ENCODE measurements at regions not wholly inside any gene's neighbourhood (a gene's known extent, or its start where the extent isn't known, plus 50 kb on each side); places are given as distances from the start of the nearest gene placed in this dataset.

DNA sequence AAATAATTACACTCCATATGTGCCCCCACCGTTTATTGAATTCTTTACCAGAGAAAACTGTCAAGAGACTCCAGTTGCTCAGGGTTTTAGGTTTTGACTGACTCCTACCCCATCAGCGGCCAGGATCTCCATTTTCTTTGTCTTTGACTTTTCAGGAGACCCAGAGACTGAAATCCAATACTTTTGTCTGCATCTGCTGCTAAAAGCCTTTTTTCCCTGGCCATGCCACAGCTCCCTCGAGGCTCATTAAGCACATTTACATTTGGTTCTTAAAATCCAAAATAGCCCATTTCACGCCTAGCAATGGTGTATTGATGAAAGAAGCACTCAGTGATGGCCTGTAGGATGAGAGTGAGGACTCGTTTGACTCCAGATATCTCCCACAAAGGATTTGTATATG is 332.6 kb upstream of the ACVR2A start (continued):
- TF ChIP-seq, protein P1, sequence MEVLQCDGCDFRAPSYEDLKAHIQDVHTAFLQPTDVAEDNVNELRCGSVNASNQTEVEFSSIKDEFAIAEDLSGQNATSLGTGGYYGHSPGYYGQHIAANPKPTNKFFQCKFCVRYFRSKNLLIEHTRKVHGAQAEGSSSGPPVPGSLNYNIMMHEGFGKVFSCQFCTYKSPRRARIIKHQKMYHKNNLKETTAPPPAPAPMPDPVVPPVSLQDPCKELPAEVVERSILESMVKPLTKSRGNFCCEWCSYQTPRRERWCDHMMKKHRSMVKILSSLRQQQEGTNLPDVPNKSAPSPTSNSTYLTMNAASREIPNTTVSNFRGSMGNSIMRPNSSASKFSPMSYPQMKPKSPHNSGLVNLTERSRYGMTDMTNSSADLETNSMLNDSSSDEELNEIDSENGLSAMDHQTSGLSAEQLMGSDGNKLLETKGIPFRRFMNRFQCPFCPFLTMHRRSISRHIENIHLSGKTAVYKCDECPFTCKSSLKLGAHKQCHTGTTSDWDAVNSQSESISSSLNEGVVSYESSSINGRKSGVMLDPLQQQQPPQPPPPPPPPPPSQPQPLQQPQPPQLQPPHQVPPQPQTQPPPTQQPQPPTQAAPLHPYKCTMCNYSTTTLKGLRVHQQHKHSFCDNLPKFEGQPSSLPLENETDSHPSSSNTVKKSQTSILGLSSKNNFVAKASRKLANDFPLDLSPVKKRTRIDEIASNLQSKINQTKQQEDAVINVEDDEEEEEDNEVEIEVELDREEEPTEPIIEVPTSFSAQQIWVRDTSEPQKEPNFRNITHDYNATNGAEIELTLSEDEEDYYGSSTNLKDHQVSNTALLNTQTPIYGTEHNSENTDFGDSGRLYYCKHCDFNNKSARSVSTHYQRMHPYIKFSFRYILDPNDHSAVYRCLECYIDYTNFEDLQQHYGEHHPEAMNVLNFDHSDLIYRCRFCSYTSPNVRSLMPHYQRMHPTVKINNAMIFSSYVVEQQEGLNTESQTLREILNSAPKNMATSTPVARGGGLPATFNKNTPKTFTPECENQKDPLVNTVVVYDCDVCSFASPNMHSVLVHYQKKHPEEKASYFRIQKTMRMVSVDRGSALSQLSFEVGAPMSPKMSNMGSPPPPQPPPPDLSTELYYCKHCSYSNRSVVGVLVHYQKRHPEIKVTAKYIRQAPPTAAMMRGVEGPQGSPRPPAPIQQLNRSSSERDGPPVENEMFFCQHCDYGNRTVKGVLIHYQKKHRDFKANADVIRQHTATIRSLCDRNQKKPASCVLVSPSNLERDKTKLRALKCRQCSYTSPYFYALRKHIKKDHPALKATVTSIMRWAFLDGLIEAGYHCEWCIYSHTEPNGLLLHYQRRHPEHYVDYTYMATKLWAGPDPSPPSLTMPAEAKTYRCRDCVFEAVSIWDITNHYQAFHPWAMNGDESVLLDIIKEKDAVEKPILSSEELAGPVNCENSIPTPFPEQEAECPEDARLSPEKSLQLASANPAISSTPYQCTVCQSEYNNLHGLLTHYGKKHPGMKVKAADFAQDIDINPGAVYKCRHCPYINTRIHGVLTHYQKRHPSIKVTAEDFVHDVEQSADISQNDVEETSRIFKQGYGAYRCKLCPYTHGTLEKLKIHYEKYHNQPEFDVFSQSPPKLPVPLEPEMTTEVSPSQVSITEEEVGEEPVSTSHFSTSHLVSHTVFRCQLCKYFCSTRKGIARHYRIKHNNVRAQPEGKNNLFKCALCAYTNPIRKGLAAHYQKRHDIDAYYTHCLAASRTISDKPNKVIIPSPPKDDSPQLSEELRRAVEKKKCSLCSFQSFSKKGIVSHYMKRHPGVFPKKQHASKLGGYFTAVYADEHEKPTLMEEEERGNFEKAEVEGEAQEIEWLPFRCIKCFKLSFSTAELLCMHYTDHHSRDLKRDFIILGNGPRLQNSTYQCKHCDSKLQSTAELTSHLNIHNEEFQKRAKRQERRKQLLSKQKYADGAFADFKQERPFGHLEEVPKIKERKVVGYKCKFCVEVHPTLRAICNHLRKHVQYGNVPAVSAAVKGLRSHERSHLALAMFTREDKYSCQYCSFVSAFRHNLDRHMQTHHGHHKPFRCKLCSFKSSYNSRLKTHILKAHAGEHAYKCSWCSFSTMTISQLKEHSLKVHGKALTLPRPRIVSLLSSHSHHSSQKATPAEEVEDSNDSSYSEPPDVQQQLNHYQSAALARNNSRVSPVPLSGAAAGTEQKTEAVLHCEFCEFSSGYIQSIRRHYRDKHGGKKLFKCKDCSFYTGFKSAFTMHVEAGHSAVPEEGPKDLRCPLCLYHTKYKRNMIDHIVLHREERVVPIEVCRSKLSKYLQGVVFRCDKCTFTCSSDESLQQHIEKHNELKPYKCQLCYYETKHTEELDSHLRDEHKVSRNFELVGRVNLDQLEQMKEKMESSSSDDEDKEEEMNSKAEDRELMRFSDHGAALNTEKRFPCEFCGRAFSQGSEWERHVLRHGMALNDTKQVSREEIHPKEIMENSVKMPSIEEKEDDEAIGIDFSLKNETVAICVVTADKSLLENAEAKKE (CRISPR knock-in tag; IDR thresholded peaks at IDR 0.05), result no peak
- TF ChIP-seq, protein P2, sequence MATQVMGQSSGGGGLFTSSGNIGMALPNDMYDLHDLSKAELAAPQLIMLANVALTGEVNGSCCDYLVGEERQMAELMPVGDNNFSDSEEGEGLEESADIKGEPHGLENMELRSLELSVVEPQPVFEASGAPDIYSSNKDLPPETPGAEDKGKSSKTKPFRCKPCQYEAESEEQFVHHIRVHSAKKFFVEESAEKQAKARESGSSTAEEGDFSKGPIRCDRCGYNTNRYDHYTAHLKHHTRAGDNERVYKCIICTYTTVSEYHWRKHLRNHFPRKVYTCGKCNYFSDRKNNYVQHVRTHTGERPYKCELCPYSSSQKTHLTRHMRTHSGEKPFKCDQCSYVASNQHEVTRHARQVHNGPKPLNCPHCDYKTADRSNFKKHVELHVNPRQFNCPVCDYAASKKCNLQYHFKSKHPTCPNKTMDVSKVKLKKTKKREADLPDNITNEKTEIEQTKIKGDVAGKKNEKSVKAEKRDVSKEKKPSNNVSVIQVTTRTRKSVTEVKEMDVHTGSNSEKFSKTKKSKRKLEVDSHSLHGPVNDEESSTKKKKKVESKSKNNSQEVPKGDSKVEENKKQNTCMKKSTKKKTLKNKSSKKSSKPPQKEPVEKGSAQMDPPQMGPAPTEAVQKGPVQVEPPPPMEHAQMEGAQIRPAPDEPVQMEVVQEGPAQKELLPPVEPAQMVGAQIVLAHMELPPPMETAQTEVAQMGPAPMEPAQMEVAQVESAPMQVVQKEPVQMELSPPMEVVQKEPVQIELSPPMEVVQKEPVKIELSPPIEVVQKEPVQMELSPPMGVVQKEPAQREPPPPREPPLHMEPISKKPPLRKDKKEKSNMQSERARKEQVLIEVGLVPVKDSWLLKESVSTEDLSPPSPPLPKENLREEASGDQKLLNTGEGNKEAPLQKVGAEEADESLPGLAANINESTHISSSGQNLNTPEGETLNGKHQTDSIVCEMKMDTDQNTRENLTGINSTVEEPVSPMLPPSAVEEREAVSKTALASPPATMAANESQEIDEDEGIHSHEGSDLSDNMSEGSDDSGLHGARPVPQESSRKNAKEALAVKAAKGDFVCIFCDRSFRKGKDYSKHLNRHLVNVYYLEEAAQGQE (IDR thresholded peaks at IDR 0.05; ENCODE audit: unreplicated experiment), result no peak

DNA sequence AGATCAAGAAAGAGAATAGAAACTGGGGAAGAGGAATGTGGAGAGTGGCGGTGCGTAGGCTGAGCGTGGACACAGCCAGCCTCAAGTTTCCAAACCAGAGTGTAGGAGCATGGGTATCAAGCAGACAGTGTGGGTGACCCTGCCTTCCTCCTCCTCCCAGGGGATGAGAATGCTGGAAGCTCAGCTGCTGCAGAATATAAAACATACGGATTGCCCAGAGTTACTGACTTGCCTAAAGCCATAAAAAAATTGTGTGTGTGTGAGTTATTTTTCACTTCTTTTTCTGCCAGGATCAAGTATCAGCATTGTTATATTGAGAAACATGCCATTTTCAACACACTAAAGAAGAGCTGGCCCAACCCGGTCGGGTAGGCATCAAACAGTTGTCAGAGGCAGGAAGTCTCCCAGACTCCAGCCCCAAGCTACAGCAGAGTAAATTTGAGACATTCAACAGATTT is 333.3 kb upstream of the ACVR2A start:
- ATAC-seq (no peak; the same call in 2 of the 3 replicates), DNase-seq (ENCODE audit: low spot score) (peak; percentile 3)
- peak overlapping the region; percentile 72; the same call in 1 of the 2 replicates for H2AFZ ChIP-seq
- peaks cover 9% of the 10 kb centered on the region for H3K4me1 ChIP-seq (ENCODE audit: insufficient read depth)
- no peak overlapping the region for H3K4me3 ChIP-seq
- H3K27ac ChIP-seq (ENCODE audit: low read depth), result no peak overlapping the region
- Mint-ChIP-seq H3K36me3 (ENCODE audit: low read depth) (no peaks in the 10 kb centered on the region), H3K4me3 (no peak overlapping the region), H3K27me3 (ENCODE audit: insufficient read depth, low read depth, poor library complexity) (no peaks in the 10 kb centered on the region), H3K9me3 (peaks cover 5% of the 10 kb centered on the region; the same call in 1 of the 3 replicates), H3K4me1 (peaks cover 7% of the 10 kb centered on the region; the same call in 2 of the 3 replicates), H3K27ac (no peak overlapping the region)
- no peaks in the 10 kb centered on the region for H4K20me1 ChIP-seq (replicated peaks; ENCODE audit: insufficient read depth)
- H3K27me3 ChIP-seq (ENCODE audit: insufficient read depth), result no peaks in the 10 kb centered on the region
- no peaks in the 10 kb centered on the region for H3K36me3 ChIP-seq (ENCODE audit: insufficient read depth)
- no peaks in the 10 kb centered on the region for H3F3A ChIP-seq (replicated peaks; ENCODE audit: low read depth)
- H3K79me2 ChIP-seq (replicated peaks; ENCODE audit: insufficient read depth), result no peaks in the 10 kb centered on the region
- no peak overlapping the region for H3K4me2 ChIP-seq
- H3K9me2 ChIP-seq (ENCODE audit: insufficient read depth), result peaks cover 5% of the 10 kb centered on the region; the same call in 1 of the 2 replicates
- TF ChIP-seq JUNB (IDR thresholded peaks at IDR 0.05; ENCODE audit: unreplicated experiment) (no peak), NANOG (IDR thresholded peaks at IDR 0.05; ENCODE audit: borderline replicate concordance) (no peak), CREB1 (CRISPR knock-in tag; IDR thresholded peaks at IDR 0.05; ENCODE audit: low read depth) (no peak), ZNF331 (CRISPR knock-in tag; IDR thresholded peaks at IDR 0.05; ENCODE audit: low read depth) (no peak)
- TF ChIP-seq, protein P1 (CRISPR knock-in tag; IDR thresholded peaks at IDR 0.05), result no peak

All from GM23338 (cell line).